ENCODE measurements at regions not wholly inside any gene's neighbourhood (a gene's known extent, or its start where the extent isn't known, plus 50 kb on each side); places are given as distances from the start of the nearest gene placed in this dataset.
"Not testable (repeated sequence)": the region's sequence is repeated elsewhere in the genome, so short reads cannot be mapped to it uniquely, and the experiment has no call there.

- Mint-ChIP-seq H3K27me3 (ENCODE audit: low read depth) (no peaks in the 10 kb centered on the region), H3K36me3 (ENCODE audit: low read depth) (peaks cover 4% of the 10 kb centered on the region), H3K27ac (peak overlapping the region in 1 of 3 experiments; percentile 8), H3K9me3 (peaks cover 14% of the 10 kb centered on the region), H3K4me1 (no peaks in the 10 kb centered on the region), H3K4me3 (no peak overlapping the region)
- TF ChIP-seq, protein P1, sequence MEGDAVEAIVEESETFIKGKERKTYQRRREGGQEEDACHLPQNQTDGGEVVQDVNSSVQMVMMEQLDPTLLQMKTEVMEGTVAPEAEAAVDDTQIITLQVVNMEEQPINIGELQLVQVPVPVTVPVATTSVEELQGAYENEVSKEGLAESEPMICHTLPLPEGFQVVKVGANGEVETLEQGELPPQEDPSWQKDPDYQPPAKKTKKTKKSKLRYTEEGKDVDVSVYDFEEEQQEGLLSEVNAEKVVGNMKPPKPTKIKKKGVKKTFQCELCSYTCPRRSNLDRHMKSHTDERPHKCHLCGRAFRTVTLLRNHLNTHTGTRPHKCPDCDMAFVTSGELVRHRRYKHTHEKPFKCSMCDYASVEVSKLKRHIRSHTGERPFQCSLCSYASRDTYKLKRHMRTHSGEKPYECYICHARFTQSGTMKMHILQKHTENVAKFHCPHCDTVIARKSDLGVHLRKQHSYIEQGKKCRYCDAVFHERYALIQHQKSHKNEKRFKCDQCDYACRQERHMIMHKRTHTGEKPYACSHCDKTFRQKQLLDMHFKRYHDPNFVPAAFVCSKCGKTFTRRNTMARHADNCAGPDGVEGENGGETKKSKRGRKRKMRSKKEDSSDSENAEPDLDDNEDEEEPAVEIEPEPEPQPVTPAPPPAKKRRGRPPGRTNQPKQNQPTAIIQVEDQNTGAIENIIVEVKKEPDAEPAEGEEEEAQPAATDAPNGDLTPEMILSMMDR (IDR thresholded peaks at IDR 0.05; ENCODE audit: unreplicated experiment in 3 of 3): no peak
Measured at GRCh38 chr16:60091529-60091928, 1357.4 kb upstream of the GOT2 start.

DNA sequence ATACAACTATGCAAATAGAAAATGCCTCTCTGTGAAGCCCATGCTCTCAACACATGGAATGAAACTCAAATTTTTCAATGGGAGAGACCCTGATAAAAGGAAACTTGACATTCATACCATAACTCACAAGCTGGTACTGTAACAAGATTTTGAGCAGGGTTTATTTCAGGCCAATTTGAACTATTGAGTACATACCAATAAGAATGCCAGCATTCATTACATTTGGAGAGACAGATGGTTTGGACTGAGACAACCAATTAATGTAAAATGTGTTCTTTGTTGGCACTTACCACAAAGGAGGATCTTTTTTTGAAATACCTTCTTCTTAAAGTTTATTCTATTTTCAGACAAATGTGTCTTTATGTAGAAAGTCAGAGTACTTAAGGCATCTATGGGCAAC, 1357.0 kb upstream of the GOT2 start:
- Mint-ChIP-seq H3K4me1 (no peaks in the 10 kb centered on the region), H3K27ac (no peak overlapping the region), H3K4me3 (no peak overlapping the region), H3K9me3 (peaks cover 13% of the 10 kb centered on the region), H3K27me3 (ENCODE audit: low read depth) (no peaks in the 10 kb centered on the region), H3K36me3 (ENCODE audit: low read depth) (peaks cover 4% of the 10 kb centered on the region)
- TF ChIP-seq, protein P1 (IDR thresholded peaks at IDR 0.05; ENCODE audit: unreplicated experiment in 3 of 3): no peak

DNA sequence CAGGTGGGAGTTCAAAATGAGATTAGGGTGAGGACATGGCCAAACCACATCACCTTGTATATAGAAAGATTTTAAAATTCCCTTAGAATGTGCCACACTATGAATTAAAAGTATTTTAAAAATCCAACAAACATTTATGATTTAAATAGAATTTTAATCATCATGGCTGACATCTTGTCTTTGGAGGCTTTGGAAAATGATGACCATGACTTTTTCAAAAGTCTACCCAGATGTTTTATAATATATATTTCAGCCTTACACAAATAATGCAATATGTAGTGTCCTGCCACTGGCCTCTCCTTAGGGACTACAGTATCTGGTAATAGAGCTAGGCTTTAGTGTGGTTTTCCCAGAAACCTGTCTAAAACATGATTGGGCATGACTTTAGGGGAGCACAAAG, 1353.4 kb upstream of the GOT2 start:
- peaks cover 4% of the 10 kb centered on the region for H3K36me3 Mint-ChIP-seq (ENCODE audit: low read depth)
- H3K27me3 Mint-ChIP-seq (ENCODE audit: low read depth): no peaks in the 10 kb centered on the region
- H3K4me3 Mint-ChIP-seq: no peak overlapping the region
- H3K9me3 Mint-ChIP-seq: peaks cover 11% of the 10 kb centered on the region
- TF ChIP-seq, protein P1 (IDR thresholded peaks at IDR 0.05; ENCODE audit: unreplicated experiment in 3 of 3): no peak
- H3K4me1 Mint-ChIP-seq: no peaks in the 10 kb centered on the region
- no peak overlapping the region for H3K27ac Mint-ChIP-seq

GRCh38 chr16:60078819-60079218, 1344.7 kb upstream of the GOT2 start:
- H3K27ac Mint-ChIP-seq; H3K27me3 Mint-ChIP-seq (ENCODE audit: low read depth); H3K4me3 Mint-ChIP-seq; H3K36me3 Mint-ChIP-seq (ENCODE audit: low read depth); H3K4me1 Mint-ChIP-seq; H3K9me3 Mint-ChIP-seq: not testable (repeated sequence)

DNA sequence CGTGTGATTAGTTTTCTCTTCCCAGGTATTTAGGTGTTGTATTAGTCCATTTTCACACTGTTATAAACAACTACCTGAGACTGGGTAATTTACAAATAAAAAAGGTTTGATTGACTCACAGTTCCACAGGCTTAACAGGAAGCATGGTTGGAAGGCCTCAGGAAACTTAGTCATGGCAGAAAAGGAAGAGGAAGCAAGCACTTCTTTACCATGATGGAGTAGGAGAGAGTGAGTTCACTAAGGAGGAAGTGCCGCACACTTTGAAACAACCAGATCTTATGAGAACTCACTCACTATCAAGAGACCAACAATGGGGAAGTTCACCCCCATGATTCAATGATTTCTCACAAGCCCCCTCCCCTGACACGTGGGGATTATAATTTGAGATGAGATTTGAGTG, 1343.7 kb upstream of the GOT2 start:
- TF ChIP-seq, protein P1 (IDR thresholded peaks at IDR 0.05; ENCODE audit: unreplicated experiment in 3 of 3): no peak
- Mint-ChIP-seq H3K27me3 (ENCODE audit: low read depth) (no peaks in the 10 kb centered on the region), H3K27ac (no peak overlapping the region), H3K4me3 (no peak overlapping the region), H3K36me3 (ENCODE audit: low read depth) (no peaks in the 10 kb centered on the region), H3K4me1 (no peaks in the 10 kb centered on the region), H3K9me3 (peaks cover 6% of the 10 kb centered on the region)

DNA sequence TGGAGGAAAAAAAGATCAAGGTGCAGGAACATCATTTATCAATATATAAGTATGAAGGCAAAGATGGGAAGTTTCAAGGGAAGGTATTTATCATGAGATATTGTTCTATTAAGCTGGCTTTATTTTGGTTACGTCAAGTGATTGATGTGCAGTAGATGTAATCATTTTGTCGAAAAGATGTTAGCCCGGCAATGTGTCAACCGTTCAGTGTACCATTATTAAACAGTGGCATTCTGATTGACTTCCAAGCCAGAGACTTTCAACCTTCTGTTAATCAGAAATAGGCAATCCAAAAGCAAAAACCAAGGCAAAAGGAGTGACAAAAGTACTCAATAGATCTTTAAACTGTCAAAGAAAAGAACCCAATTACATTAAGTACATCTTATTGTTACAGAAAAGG, 1340.3 kb upstream of the GOT2 start:
- H3K9me3 Mint-ChIP-seq: peaks cover 6% of the 10 kb centered on the region
- H3K36me3 Mint-ChIP-seq (ENCODE audit: low read depth): no peaks in the 10 kb centered on the region
- no peak overlapping the region for H3K27ac Mint-ChIP-seq
- no peaks in the 10 kb centered on the region for H3K4me1 Mint-ChIP-seq
- no peaks in the 10 kb centered on the region for H3K27me3 Mint-ChIP-seq (ENCODE audit: low read depth)
- TF ChIP-seq, protein P1 (IDR thresholded peaks at IDR 0.05; ENCODE audit: unreplicated experiment in 3 of 3): no peak
- H3K4me3 Mint-ChIP-seq: no peak overlapping the region

Data from nephron (organoid).